A673 (cell line): ENCODE measurements at regions not wholly inside any gene's neighbourhood (a gene's known extent, or its start where the extent isn't known, plus 50 kb on each side); places are given as distances from the start of the nearest gene placed in this dataset.

ENCODE experiments used
- EZH2 ChIP-seq: fragments of 200-600 bp; sonication (generic); IDR thresholded peaks from 2 replicates; pipeline ENCODE4 v1.6.1; 2017; ENCODE audit warnings: borderline replicate concordance, low read depth, mild to moderate bottlenecking, mixed read lengths, antibody characterized with exemption, low read length; ENCODE audit not compliant: poor library complexity, severe bottlenecking
- TF ChIP-seq, protein P1 (sequence below): fragments of 300-800, 200-600 bp; sonication (generic); conservative IDR thresholded peaks from 2 replicates; pipeline ENCODE4 v1.5.1; 2017; ENCODE audit warnings: low read depth, mild to moderate bottlenecking, antibody characterized with exemption, low read length, moderate library complexity, mixed read lengths

- TF ChIP-seq, protein P1, sequence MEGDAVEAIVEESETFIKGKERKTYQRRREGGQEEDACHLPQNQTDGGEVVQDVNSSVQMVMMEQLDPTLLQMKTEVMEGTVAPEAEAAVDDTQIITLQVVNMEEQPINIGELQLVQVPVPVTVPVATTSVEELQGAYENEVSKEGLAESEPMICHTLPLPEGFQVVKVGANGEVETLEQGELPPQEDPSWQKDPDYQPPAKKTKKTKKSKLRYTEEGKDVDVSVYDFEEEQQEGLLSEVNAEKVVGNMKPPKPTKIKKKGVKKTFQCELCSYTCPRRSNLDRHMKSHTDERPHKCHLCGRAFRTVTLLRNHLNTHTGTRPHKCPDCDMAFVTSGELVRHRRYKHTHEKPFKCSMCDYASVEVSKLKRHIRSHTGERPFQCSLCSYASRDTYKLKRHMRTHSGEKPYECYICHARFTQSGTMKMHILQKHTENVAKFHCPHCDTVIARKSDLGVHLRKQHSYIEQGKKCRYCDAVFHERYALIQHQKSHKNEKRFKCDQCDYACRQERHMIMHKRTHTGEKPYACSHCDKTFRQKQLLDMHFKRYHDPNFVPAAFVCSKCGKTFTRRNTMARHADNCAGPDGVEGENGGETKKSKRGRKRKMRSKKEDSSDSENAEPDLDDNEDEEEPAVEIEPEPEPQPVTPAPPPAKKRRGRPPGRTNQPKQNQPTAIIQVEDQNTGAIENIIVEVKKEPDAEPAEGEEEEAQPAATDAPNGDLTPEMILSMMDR, result no peak
- TF ChIP-seq EZH2, result no peak
Measured at GRCh38 chr2:114040826-114041225, 150.9 kb downstream of the ACTR3 start.
